Endodermal cell (in vitro differentiated cells): ENCODE measurements at regions not wholly inside any gene's neighbourhood (a gene's known extent, or its start where the extent isn't known, plus 50 kb on each side); places are given as distances from the start of the nearest gene placed in this dataset.

Experiments
- DNase-seq: peaks from one replicate; pipeline ENCODE4 v3.0.0-alpha.2; 2017
- H3K27ac ChIP-seq: 2 replicates; pipeline ENCODE4 v1.5.1; 2013; ENCODE audit warnings: mild to moderate bottlenecking, low read depth, low read length, moderate library complexity
- H3K27me3 ChIP-seq: 2 replicates; pipeline ENCODE4 v1.6.1; 2013; ENCODE audit warnings: mild to moderate bottlenecking, low read length, moderate library complexity; ENCODE audit not compliant: insufficient read depth, control insufficient read depth, poor library complexity, severe bottlenecking
- H3K36me3 ChIP-seq: 2 replicates; pipeline ENCODE4 v1.7.0; 2013; ENCODE audit warnings: mild to moderate bottlenecking, low read length, moderate library complexity; ENCODE audit not compliant: control insufficient read depth, insufficient read depth
- H3K4me1 ChIP-seq: one replicate; pipeline ENCODE4 v1.7.0; 2013; ENCODE audit warnings: low read length; ENCODE audit not compliant: control insufficient read depth, insufficient read depth
- H3K4me3 ChIP-seq: 2 replicates; pipeline ENCODE4 v1.5.1; 2013; ENCODE audit warnings: mild to moderate bottlenecking, low read length, moderate library complexity
- H3K9ac ChIP-seq: 2 replicates; pipeline ENCODE4 v1.6.1; 2013; ENCODE audit warnings: mild to moderate bottlenecking, low read length, moderate library complexity; ENCODE audit not compliant: poor library complexity, severe bottlenecking; ENCODE audit errors: extremely low read depth
- H3K9me3 ChIP-seq: 2 replicates; pipeline ENCODE4 v1.6.1; 2013; ENCODE audit warnings: mild to moderate bottlenecking, low read length, moderate library complexity; ENCODE audit not compliant: control insufficient read depth
- H3K27ac Mint-ChIP-seq: 2 replicates; pipeline ENCODE4 v1.8.0; 2020; ENCODE audit warnings: mixed read lengths
- H3K27me3 Mint-ChIP-seq: 2 replicates; pipeline ENCODE4 v1.8.0; 2021; ENCODE audit warnings: mild to moderate bottlenecking, mixed read lengths; ENCODE audit not compliant: insufficient read depth
- H3K36me3 Mint-ChIP-seq: 2 replicates; pipeline ENCODE4 v1.8.0; 2020; ENCODE audit warnings: low read depth, mixed read lengths
- H3K4me1 Mint-ChIP-seq: 2 replicates; pipeline ENCODE4 v1.8.0; 2020; ENCODE audit warnings: mixed read lengths
- H3K4me3 Mint-ChIP-seq: 2 replicates; pipeline ENCODE4 v1.8.0; 2020; ENCODE audit warnings: mild to moderate bottlenecking, moderate library complexity, mixed read lengths
- H3K9me3 Mint-ChIP-seq: 2 replicates; pipeline ENCODE4 v1.8.0; 2020; ENCODE audit warnings: mild to moderate bottlenecking, mixed read lengths
- WGBS, 2 experiments: methylation state at CpG; one replicate each; pipeline versions ENCODE4 v1.1.5 to v1.1.7; 2013; ENCODE audit warnings: missing lambda C conversion rate in 2 of 2, mixed read lengths in 1 of 2; ENCODE audit not compliant: insufficient coverage in 1 of 2, insufficient read length in 1 of 2; 5-methylcytosine and 5-hydroxymethylcytosine counted together
- TF ChIP-seq, protein P1 (sequence below): fragments of 200-600 bp; sonication (generic); conservative IDR thresholded peaks from 2 replicates; pipeline ENCODE4 v1.5.0; 2021; ENCODE audit warnings: antibody characterized with exemption, mild to moderate bottlenecking

DNA sequence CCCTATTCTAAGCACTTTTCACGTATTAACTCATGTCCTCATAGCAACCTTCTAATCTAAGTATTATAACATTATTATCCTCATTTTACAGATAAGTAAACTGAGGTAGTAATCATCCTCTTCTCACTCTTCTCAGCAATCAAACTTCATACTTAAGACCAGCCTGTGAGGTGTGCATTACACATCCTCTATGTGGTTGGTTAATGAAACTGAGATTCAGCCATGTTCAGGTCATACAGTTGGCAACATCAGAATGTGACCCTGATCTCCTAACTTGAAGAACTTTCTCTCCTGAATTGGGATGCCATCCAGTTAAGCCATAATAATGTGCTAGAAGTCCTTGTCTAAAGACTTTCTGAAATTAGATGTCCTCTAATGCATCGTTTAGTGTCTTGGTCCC, 275.1 kb upstream of the ANKRD55 start:
- WGBS, 2 experiments, result 94 to 100% methylated on average over 1 to 2 of the region's 2 CpGs
- no peaks in the 10 kb centered on the region for H3K27me3 ChIP-seq
- Mint-ChIP-seq H3K4me3 (no peak overlapping the region), H3K27me3 (no peaks in the 10 kb centered on the region), H3K9me3 (peaks cover 11% of the 10 kb centered on the region), H3K4me1 (peaks cover 7% of the 10 kb centered on the region), H3K27ac (no peak overlapping the region), H3K36me3 (no peaks in the 10 kb centered on the region)
- no peaks in the 10 kb centered on the region for H3K36me3 ChIP-seq
- DNase-seq, result no peak
- TF ChIP-seq, protein P1, sequence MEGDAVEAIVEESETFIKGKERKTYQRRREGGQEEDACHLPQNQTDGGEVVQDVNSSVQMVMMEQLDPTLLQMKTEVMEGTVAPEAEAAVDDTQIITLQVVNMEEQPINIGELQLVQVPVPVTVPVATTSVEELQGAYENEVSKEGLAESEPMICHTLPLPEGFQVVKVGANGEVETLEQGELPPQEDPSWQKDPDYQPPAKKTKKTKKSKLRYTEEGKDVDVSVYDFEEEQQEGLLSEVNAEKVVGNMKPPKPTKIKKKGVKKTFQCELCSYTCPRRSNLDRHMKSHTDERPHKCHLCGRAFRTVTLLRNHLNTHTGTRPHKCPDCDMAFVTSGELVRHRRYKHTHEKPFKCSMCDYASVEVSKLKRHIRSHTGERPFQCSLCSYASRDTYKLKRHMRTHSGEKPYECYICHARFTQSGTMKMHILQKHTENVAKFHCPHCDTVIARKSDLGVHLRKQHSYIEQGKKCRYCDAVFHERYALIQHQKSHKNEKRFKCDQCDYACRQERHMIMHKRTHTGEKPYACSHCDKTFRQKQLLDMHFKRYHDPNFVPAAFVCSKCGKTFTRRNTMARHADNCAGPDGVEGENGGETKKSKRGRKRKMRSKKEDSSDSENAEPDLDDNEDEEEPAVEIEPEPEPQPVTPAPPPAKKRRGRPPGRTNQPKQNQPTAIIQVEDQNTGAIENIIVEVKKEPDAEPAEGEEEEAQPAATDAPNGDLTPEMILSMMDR, result no peak
- H3K9me3 ChIP-seq, result peaks cover 12% of the 10 kb centered on the region
- H3K27ac ChIP-seq, result no peak overlapping the region
- no peak overlapping the region for H3K4me3 ChIP-seq
- H3K9ac ChIP-seq, result no peak overlapping the region
- H3K4me1 ChIP-seq, result no peaks in the 10 kb centered on the region

DNA sequence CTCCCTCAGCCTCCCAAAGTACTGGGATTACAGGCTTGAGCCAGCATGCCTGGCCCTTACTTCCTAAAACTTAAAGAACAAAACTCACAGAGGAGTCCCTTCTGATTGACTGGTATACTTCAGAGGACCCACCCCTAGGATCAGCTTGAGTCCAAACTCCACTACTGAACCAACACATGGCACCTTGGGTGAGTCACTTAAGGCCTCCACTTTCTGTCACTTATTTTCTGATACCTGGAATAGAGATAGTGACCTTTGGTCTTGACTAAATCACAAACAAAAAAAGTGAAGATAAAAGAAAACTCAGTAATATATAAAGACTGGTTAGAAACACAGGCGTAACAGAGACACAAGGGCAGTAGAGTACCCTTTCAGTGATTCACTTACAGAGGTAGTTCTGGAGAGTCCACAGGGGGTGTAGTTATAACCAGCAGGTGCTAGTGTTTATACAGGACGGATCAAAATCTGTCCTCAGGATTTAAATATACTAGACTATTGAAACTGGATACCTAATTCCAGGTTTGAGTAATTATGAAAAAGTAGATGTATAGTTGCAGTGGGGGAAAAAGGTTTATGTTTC, 274.3 kb upstream of the ANKRD55 start:
- no peak overlapping the region for H3K27ac ChIP-seq
- H3K4me3 ChIP-seq, result no peak overlapping the region
- 91 to 94% methylated on average over 2 of the region's 2 CpGs for WGBS, 2 experiments
- no peaks in the 10 kb centered on the region for H3K4me1 ChIP-seq
- H3K9me3 Mint-ChIP-seq, result peaks cover 11% of the 10 kb centered on the region
- H3K36me3 Mint-ChIP-seq, result no peaks in the 10 kb centered on the region
- H3K9me3 ChIP-seq, result peaks cover 12% of the 10 kb centered on the region
- no peaks in the 10 kb centered on the region for H3K36me3 ChIP-seq
- no peaks in the 10 kb centered on the region for H3K27me3 ChIP-seq
- DNase-seq, result no peak
- H3K27me3 Mint-ChIP-seq, result peaks cover 3% of the 10 kb centered on the region
- TF ChIP-seq, protein P1, result no peak
- peaks cover 5% of the 10 kb centered on the region for H3K4me1 Mint-ChIP-seq
- no peak overlapping the region for H3K27ac Mint-ChIP-seq
- H3K9ac ChIP-seq, result no peak overlapping the region
- H3K4me3 Mint-ChIP-seq, result no peak overlapping the region

DNA sequence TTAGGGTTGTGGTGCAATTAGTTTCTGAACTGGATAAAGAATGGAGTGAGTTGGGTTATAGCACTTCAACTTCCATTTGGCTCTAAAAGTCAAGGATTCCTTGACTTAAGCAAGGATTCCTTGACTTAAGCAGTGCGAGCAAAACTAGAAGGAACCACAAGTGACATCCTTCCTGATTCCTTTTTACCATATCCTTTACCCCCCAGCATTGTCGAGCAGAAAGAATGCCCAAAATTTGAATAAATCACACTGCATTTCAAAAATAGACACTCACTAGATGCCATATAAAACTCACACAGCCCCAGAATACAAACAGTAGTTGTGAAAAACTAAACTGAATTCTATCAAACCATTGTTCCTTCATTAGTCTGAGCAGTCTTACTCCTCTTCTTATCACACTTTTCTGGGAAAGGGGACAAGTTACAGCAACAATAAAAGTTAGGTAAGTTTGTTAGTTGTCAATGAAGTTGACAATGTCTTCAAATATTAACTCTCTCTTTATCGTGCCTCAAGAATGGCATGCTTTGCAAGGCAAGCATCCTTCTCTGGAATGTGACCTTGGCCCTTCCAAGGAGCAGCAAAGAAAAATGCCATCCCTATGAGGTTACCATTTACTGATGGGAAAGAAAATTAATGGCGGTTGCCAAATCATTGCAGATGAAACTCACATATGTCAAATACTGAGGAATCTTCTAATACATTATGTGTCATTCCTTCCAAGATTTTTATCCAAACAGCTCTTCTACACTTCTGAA, 273.3 kb upstream of the ANKRD55 start:
- H3K27me3 Mint-ChIP-seq, result peaks cover 3% of the 10 kb centered on the region
- WGBS, 2 experiments, result 86 to 90% methylated on average over 3 to 4 of the region's 4 CpGs
- H3K36me3 Mint-ChIP-seq, result no peaks in the 10 kb centered on the region
- Histone ChIP-seq H3K9ac (no peak overlapping the region), H3K4me1 (peaks cover 2% of the 10 kb centered on the region), H3K27me3 (no peaks in the 10 kb centered on the region), H3K4me3 (no peak overlapping the region), H3K27ac (no peak overlapping the region), H3K9me3 (peaks cover 12% of the 10 kb centered on the region), H3K36me3 (no peaks in the 10 kb centered on the region)
- no peak overlapping the region for H3K4me3 Mint-ChIP-seq
- TF ChIP-seq, protein P1, result no peak
- no peak overlapping the region for H3K27ac Mint-ChIP-seq
- DNase-seq, result no peak
- peaks cover 5% of the 10 kb centered on the region for H3K4me1 Mint-ChIP-seq
- H3K9me3 Mint-ChIP-seq, result peaks cover 11% of the 10 kb centered on the region
